HG03469 (cell line): ENCODE measurements at regions not wholly inside any gene's neighbourhood (a gene's known extent, or its start where the extent isn't known, plus 50 kb on each side); places are given as distances from the start of the nearest gene placed in this dataset.
"Not testable (repeated sequence)": the region's sequence is repeated elsewhere in the genome, so short reads cannot be mapped to it uniquely, and the experiment has no call there.

Experiments used
- ATAC-seq: cut with Tn5 transposase; IDR thresholded peaks from one replicate; pipeline ENCODE4 v1.9.1; 2021; ENCODE audit warnings: mild to moderate bottlenecking, moderate library complexity, moderate number of reproducible peaks; ENCODE audit not compliant: unreplicated experiment

GRCh38 chr1:66424530-66424929 lies 109.4 kb upstream of the SGIP1 start:
- not testable (repeated sequence) for ATAC-seq

- ATAC-seq, result no peak
Observed at GRCh38 chr1:66426239-66426853, 107.6 kb upstream of the SGIP1 start.

DNA sequence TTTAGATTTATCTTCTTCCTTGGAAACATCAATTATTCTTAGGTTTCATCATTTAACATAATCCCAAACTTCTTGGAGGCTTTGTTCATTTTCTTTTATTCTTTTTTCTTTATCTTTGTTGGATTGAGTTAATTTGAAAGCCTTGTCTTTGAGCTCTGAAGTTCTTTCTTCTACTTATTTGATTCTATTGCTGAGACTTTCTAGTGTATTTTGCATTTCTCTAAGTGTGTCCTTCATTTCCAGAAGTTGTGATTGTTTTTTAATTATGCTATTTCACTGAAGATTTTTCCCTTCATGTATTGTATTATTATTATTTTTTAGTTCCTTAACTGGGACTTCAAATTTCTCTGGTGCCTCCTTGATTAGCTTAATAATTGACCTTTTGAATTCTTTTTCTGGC lies 103.1 kb upstream of the SGIP1 start:
- not testable (repeated sequence) for ATAC-seq

- ATAC-seq, result no peak
Observed at GRCh38 chr1:66431999-66432398, 102.0 kb upstream of the SGIP1 start.

- ATAC-seq, result no peak
Observed at GRCh38 chr1:66433611-66434010, 100.3 kb upstream of the SGIP1 start.

GRCh38 chr1:66434096-66434495 lies 99.9 kb upstream of the SGIP1 start:
- no peak for ATAC-seq

- ATAC-seq, result no peak
Observed at GRCh38 chr1:66435541-66435940, 98.4 kb upstream of the SGIP1 start.

DNA sequence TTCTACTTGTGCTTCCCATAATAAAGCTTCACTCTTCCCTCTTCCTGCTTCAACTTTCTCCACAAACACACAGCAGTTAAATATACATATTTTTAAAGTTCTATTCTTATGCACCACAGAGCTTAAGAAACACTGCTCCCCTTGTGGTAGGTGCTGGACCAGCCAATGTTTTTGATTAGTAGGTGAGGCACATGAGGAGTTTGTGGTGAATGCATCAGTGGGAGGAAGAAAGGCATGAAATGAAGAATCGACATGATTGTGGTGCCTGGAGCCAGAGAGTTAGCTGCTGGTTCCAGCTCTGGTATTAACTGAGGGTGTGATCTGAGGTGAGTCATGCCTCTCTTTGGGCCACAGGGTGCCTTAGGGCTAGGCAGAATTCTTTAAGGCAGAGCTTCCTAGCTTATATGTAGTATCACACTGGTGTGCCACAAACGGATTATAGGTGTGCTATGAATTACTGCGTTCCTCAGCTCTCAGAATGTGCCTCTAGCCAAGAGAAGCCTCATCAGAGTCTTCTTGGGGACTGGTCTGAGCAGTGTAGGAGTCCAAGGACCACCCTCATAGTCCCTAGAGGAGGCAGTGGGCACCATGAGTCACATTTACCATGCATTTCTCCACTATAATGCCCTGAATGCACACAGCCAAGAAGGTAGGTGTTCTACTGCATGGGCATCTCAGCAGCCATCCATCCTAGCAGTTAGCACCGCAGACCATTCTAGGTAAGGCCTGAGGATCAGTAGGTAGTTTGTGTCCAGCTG lies 97.4 kb upstream of the SGIP1 start:
- peak; percentile 44 for ATAC-seq

- no peak for ATAC-seq
Observed at GRCh38 chr1:66437136-66437401, 96.9 kb upstream of the SGIP1 start.

GRCh38 chr1:66438062-66438461 lies 95.9 kb upstream of the SGIP1 start:
- ATAC-seq, result no peak

GRCh38 chr1:66438501-66438900 lies 95.5 kb upstream of the SGIP1 start:
- no peak for ATAC-seq

DNA sequence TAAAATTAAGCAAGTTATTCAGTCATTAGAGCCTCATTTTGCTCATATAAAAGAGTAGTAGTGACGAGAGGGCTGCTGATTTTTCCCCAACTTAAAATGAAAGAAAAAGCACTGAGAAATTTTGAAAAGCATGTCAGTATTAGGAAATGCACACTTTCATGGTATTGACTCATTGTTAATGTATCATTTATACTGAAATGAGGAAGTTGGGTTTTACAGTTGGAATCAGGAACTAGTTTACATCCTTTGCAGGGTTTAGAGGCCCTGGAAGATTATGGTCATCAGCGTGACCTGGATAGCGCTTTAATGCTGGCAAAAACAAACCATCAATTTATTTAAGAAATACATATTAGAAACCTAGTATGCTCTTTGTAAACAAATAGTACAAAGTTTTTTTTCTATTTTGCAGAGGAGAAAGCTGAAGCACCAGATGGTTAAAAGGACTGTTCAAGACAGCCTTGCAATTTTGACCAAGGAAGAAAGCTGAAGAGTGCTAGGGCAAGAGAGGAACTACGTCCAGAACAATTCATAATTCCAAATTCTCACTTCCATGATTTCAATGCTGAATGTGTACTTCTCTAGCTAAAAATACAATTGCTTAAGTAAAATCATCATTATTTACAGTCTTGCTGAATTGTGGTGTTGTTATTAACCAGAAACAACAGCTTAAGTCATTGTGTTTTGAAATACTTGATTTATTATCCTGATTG lies 94.8 kb upstream of the SGIP1 start:
- ATAC-seq, result peak; percentile 53

DNA sequence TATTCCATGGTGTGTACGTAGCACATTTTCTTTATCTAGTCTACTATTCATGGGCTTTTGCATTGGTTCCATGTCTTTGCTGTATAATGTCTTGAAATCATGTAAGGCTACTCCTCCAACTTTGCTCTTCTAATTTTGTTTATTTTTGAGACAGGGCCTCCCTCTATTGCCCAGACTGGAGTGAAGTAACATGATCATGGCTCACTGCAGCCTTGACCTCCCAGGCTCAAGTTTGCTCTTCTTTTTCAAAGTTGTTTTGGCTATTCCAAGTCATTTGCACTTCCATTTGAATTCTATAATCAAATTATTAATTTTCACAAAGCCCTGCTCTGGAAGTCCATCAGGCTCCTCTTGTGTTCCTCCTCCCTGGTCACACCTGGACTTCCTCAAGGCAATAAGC lies 90.2 kb upstream of the SGIP1 start:
- ATAC-seq, result no peak

GRCh38 chr1:66444438-66445265 lies 89.3 kb upstream of the SGIP1 start:
- no peak for ATAC-seq

DNA sequence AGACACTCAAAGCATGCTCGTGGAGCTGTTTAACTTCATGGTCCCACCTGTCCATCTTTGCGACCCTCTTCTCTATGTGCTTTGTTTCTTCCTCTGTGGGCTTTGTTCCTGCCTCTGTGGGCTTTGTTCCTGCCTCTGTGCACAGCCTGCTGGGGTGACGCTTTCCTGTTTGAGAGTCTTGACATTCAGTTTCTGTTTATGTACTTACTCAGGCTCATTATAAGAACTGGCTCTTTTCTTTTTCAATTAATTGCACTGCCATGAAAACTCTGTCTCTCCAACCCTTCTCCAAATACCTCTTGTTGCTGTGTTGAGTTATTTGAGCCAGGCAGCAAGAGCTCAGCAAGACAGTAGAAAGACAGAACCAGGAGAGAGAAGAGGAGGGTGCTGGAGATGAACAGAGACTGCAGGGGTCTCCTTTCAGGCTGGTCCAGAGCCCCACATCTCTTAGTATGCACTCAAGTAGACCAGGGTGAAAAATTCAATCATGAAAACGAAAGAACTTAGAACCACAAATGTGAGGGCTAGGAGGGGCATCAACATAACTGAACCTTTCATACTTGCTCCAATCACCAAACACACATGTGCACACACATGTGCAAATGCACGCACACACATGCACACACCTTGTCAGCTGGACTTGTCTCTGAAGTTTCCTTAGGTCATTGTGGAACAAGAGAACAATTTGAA lies 88.3 kb upstream of the SGIP1 start:
- ATAC-seq, result peak; percentile 55

DNA sequence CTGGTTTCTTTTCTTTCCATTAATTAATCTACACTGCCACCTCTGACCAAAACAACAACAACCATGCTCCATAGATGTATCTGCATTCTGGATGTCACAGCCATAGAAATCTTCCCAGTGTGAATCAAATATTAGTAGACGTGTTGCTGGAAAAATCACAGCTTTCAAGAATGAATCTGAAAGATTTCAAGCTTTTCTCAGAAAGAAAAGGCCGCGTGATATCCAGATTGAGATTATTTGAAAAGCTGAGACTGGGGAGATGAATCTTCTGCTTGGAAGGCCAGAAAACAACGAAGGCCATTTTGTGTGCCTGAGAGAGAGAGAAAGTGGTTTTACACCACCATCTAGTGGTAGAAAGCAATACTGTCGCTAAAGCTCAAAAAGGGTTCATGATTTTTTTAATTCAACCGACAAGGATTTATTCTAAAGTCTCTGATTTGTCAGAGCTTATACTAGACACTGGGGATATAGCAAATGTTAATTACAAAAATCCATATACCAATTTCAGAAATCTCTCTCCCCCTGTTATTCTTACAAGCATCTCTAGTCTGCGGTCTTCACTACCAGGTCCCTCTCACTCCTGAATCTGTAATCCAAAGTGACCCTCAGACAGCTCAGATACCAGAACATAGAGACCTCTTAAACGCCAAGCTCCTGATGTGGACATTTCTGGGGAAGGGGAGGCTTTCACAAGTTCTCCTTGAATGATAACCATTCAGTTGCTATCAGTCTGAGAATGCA lies 87.5 kb upstream of the SGIP1 start:
- peak; percentile 43 for ATAC-seq

DNA sequence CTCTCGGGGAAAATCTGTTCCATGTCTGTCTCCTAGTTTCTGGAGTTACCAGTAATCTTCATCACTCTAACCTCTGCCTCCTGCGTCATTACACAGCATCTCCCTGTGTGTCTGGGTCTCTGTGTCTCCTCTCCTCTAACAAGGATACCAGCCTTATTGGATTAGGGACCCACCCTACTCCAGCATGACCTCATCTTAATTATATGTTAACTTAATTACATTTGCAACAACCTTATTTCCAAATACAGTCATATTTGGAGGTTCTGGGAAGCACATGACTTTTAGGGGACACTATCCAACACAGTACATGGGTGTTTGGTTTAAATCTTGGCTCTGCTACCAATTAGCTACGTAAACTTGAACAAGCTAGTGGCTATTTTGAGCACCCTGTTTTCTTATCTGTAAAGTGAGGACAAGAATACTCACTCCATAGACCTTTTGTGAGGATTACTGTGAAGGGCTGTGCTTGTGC lies 83.9 kb upstream of the SGIP1 start:
- no peak for ATAC-seq

- no peak for ATAC-seq
Observed at GRCh38 chr1:66450847-66451246, 83.1 kb upstream of the SGIP1 start.

DNA sequence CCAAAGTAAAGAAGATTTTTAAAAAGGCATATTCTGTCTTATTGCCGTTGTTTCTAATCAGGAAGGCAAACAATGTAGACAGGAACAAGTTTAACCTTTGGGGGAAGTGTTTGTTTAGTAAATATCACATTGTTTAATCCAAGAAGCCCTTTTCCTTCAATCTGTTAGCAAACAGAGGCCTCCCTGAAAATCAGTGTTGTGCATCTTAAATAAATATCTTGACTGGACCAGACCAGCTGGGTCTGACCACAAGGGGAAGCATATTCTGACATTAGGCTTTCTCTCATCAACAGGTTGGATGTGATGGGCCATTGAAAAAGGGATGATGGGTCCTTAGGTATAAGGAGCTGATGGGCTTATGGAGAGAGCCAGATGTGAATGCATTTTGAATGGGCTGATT lies 81.8 kb upstream of the SGIP1 start:
- ATAC-seq, result no peak

DNA sequence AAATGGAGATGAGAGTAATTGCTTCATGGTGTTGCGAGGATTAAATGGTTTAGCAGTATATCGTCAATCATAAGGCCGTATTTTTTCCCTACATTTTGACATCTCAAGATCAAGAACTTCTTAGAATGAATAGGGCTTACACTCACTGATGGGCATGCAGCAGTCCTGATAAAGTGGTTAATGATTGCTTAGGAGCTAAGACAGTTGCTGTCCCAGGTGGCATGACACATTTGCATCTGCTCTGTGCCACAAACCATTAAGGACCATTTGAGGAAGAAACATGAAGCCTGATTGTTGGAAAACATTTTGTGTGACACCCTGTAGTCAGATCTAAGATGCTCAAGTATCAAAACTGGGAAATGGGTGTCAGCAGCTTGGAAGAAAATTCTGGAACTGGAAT lies 81.0 kb upstream of the SGIP1 start:
- no peak for ATAC-seq
